Neural cell (in vitro differentiated cells): ENCODE measurements at regions not wholly inside any gene's neighbourhood (a gene's known extent, or its start where the extent isn't known, plus 50 kb on each side); places are given as distances from the start of the nearest gene placed in this dataset.

Experiments
- H2AFZ ChIP-seq: fragments of 200-600, 300-800 bp; sonication (generic), shearing (Covaris generic); 2 replicates; pipeline ENCODE4 v1.6.0; 2014; ENCODE audit warnings: low read depth, mild to moderate bottlenecking, antibody characterized with exemption, low read length, moderate library complexity
- H3F3A ChIP-seq: fragments of 200-600 bp; shearing (Covaris generic); 2 replicates; pipeline ENCODE4 v1.6.1; 2016; ENCODE audit warnings: mild to moderate bottlenecking, moderate library complexity, mixed read lengths, antibody characterized with exemption, low read length; ENCODE audit not compliant: insufficient read depth, poor library complexity, severe bottlenecking
- H3K27ac ChIP-seq: fragments of 200-600, 300-800 bp; sonication (generic), shearing (Covaris generic); 2 replicates; pipeline ENCODE4 v1.5.1; 2014; ENCODE audit warnings: mild to moderate bottlenecking, low read length, moderate library complexity
- H3K27me3 ChIP-seq: fragments of 300-800, 200-600 bp; sonication (generic), shearing (Covaris generic); 2 replicates; pipeline ENCODE4 v1.6.0; 2014; ENCODE audit warnings: mild to moderate bottlenecking, low read depth, low read length, moderate library complexity; ENCODE audit not compliant: insufficient read depth
- H3K36me3 ChIP-seq: fragments of 300-800, 200-600 bp; sonication (generic), shearing (Covaris generic); 2 replicates; pipeline ENCODE4 v1.5.1; 2014; ENCODE audit warnings: mild to moderate bottlenecking, antibody characterized with exemption, low read length, moderate library complexity; ENCODE audit not compliant: insufficient read depth
- H3K4me2 ChIP-seq: fragments of 300-800, 200-600 bp; sonication (generic), shearing (Covaris generic); 2 replicates; pipeline ENCODE4 v1.6.0; 2014; ENCODE audit warnings: mild to moderate bottlenecking, low read length
- H3K4me3 ChIP-seq: fragments of 300-800, 200-600 bp; sonication (generic), shearing (Covaris generic); 2 replicates; pipeline ENCODE4 v1.5.1; 2014; ENCODE audit warnings: mild to moderate bottlenecking, low read length, moderate library complexity
- H3K79me2 ChIP-seq: fragments of 200-600 bp; shearing (Covaris generic); replicated peaks from 2 replicates; pipeline ENCODE4 v1.6.0; 2014; ENCODE audit warnings: mild to moderate bottlenecking, low read length, moderate library complexity; ENCODE audit not compliant: insufficient read depth
- H3K9ac ChIP-seq: fragments of 300-800, 200-600 bp; sonication (generic), shearing (Covaris generic); 2 replicates; pipeline ENCODE4 v1.6.1; 2016; ENCODE audit warnings: mild to moderate bottlenecking, low read length, mixed read lengths
- H3K9me2 ChIP-seq: fragments of 200-600 bp; shearing (Covaris generic); 2 replicates; pipeline ENCODE4 v1.6.1; 2016; ENCODE audit warnings: mild to moderate bottlenecking, low read length, mixed read lengths; ENCODE audit not compliant: insufficient read depth
- H3K9me3 ChIP-seq: fragments of 200-600, 300-800 bp; sonication (generic), shearing (Covaris generic); 2 replicates; pipeline ENCODE4 v1.6.1; 2016; ENCODE audit warnings: mild to moderate bottlenecking, mixed run types, low read length, moderate library complexity, mixed read lengths
- H4K20me1 ChIP-seq: fragments of 200-600 bp; shearing (Covaris generic); 2 replicates; pipeline ENCODE4 v1.6.1; 2016; ENCODE audit warnings: mild to moderate bottlenecking, mixed run types; ENCODE audit not compliant: insufficient read depth
- CTCF ChIP-seq: fragments of 450-650 bp; IDR thresholded peaks from 2 replicates; pipeline ENCODE4 v1.5.1; 2014; ENCODE audit warnings: antibody characterized with exemption, mild to moderate bottlenecking, moderate library complexity; ENCODE audit not compliant: poor library complexity, severe bottlenecking
- EP300 ChIP-seq: fragments of 450-650 bp; conservative IDR thresholded peaks from 2 replicates; pipeline ENCODE4 v1.6.1; 2014; ENCODE audit warnings: antibody characterized with exemption, mild to moderate bottlenecking, moderate library complexity; ENCODE audit not compliant: poor library complexity, severe bottlenecking
- EZH2 ChIP-seq: fragments of 200-600, 300-800 bp; shearing (Covaris generic), sonication (generic); IDR thresholded peaks from 2 replicates; pipeline ENCODE4 v1.6.1; 2014; ENCODE audit warnings: antibody characterized with exemption, low read length, borderline replicate concordance, mild to moderate bottlenecking; ENCODE audit not compliant: insufficient read depth, poor library complexity, severe bottlenecking
- MXI1 ChIP-seq: fragments of 450-650 bp; conservative IDR thresholded peaks from 2 replicates; pipeline ENCODE4 v1.6.1; 2014; ENCODE audit warnings: antibody characterized with exemption, mild to moderate bottlenecking; ENCODE audit not compliant: poor library complexity, severe bottlenecking
- POLR2AphosphoS5 ChIP-seq: IDR thresholded peaks from 2 replicates; pipeline ENCODE4 v1.6.1; 2012
- RAD21 ChIP-seq: fragments of 450-650 bp; conservative IDR thresholded peaks from 2 replicates; pipeline ENCODE4 v1.6.1; 2014; ENCODE audit warnings: antibody characterized with exemption, mild to moderate bottlenecking, moderate library complexity
- SMC3 ChIP-seq: fragments of 450-650 bp; conservative IDR thresholded peaks from 2 replicates; pipeline ENCODE4 v1.6.1; 2014; ENCODE audit warnings: antibody characterized with exemption, mild to moderate bottlenecking, moderate library complexity; ENCODE audit not compliant: poor library complexity
- TAF1 ChIP-seq: IDR thresholded peaks from 2 replicates; pipeline ENCODE4 v1.6.1; 2012; ENCODE audit warnings: low read depth
- TF ChIP-seq, protein P1 (sequence below): IDR thresholded peaks from 2 replicates; pipeline ENCODE4 v1.6.1; 2012; ENCODE audit warnings: borderline replicate concordance

- no peaks in the 10 kb centered on the region for H3K9me3 ChIP-seq
- H3F3A ChIP-seq, result no peaks in the 10 kb centered on the region
- H3K4me3 ChIP-seq, result no peak overlapping the region
- no peaks in the 10 kb centered on the region for H3K36me3 ChIP-seq
- no peak overlapping the region for H2AFZ ChIP-seq
- H3K27ac ChIP-seq, result no peak overlapping the region
- no peaks in the 10 kb centered on the region for H4K20me1 ChIP-seq
- H3K9me2 ChIP-seq, result no peaks in the 10 kb centered on the region
- no peaks in the 10 kb centered on the region for H3K27me3 ChIP-seq
- TF ChIP-seq SMC3, result no peak
- TF ChIP-seq CTCF, result no peak
- TF ChIP-seq, protein P1, sequence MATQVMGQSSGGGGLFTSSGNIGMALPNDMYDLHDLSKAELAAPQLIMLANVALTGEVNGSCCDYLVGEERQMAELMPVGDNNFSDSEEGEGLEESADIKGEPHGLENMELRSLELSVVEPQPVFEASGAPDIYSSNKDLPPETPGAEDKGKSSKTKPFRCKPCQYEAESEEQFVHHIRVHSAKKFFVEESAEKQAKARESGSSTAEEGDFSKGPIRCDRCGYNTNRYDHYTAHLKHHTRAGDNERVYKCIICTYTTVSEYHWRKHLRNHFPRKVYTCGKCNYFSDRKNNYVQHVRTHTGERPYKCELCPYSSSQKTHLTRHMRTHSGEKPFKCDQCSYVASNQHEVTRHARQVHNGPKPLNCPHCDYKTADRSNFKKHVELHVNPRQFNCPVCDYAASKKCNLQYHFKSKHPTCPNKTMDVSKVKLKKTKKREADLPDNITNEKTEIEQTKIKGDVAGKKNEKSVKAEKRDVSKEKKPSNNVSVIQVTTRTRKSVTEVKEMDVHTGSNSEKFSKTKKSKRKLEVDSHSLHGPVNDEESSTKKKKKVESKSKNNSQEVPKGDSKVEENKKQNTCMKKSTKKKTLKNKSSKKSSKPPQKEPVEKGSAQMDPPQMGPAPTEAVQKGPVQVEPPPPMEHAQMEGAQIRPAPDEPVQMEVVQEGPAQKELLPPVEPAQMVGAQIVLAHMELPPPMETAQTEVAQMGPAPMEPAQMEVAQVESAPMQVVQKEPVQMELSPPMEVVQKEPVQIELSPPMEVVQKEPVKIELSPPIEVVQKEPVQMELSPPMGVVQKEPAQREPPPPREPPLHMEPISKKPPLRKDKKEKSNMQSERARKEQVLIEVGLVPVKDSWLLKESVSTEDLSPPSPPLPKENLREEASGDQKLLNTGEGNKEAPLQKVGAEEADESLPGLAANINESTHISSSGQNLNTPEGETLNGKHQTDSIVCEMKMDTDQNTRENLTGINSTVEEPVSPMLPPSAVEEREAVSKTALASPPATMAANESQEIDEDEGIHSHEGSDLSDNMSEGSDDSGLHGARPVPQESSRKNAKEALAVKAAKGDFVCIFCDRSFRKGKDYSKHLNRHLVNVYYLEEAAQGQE, result no peak
- TF ChIP-seq TAF1, result no peak
- no peak for TF ChIP-seq MXI1
- TF ChIP-seq EZH2, result no peak
- no peak for TF ChIP-seq RAD21
- TF ChIP-seq POLR2AphosphoS5, result no peak
- no peak for TF ChIP-seq EP300
- no peak overlapping the region for H3K4me2 ChIP-seq
- H3K9ac ChIP-seq, result no peak overlapping the region
- H3K79me2 ChIP-seq, result no peaks in the 10 kb centered on the region
Measured at GRCh38 chr4:187183346-187183745, 459.7 kb upstream of the FAT1 start.

DNA sequence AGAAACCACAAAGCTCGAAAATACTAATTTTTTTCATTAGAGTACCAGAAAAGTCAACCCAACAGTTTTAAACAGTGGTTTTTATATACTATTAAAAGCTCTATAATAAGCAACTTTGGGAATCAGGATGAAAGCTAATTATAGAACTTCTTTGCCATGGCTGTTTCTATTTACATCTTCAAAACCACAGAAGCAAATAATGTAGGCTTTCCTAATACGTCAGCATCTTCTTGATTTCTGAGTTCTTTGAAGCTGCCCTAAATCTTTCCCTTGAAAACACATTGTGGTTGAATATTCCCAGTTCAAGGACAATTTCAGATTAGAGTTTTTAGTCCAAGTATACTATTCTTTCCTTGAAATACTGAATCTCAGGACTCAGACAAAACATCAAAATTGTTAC lies 460.2 kb upstream of the FAT1 start:
- no peak for TF ChIP-seq EP300
- TF ChIP-seq POLR2AphosphoS5, result no peak
- no peak for TF ChIP-seq SMC3
- no peak for TF ChIP-seq TAF1
- no peak for TF ChIP-seq CTCF
- no peak for TF ChIP-seq RAD21
- no peak for TF ChIP-seq EZH2
- TF ChIP-seq, protein P1, result no peak
- TF ChIP-seq MXI1, result no peak
- Histone ChIP-seq H3F3A (no peaks in the 10 kb centered on the region), H3K79me2 (no peaks in the 10 kb centered on the region), H3K36me3 (no peaks in the 10 kb centered on the region), H3K27ac (no peak overlapping the region), H3K9me3 (no peaks in the 10 kb centered on the region), H3K9me2 (no peaks in the 10 kb centered on the region), H3K9ac (no peak overlapping the region), H4K20me1 (no peaks in the 10 kb centered on the region), H3K27me3 (no peaks in the 10 kb centered on the region), H3K4me2 (no peak overlapping the region), H2AFZ (no peak overlapping the region), H3K4me3 (no peak overlapping the region)
